H1 (cell line): ENCODE measurements at regions not wholly inside any gene's neighbourhood (a gene's known extent, or its start where the extent isn't known, plus 50 kb on each side); places are given as distances from the start of the nearest gene placed in this dataset.

Experiments used
- CTCF ChIA-PET: fragments of 300-600 bp; sonication (Branson Sonifier 250); formaldehyde crosslinking; loops from one replicate; lab custom pipeline; 2021; ENCODE audit not compliant: partially characterized antibody; lab: Charles Lee
- POLR2A ChIA-PET: fragments of 300-600 bp; sonication (Branson Sonifier 250); formaldehyde crosslinking; loops from one replicate; lab custom pipeline; 2021; ENCODE audit warnings: inconsistent platforms; ENCODE audit not compliant: partially characterized antibody; lab: Charles Lee
- DNase-seq, 2 experiments: peaks; one replicate each; pipeline versions ENCODE4 v3.0.0 to v3.0.0-alpha.2; 2010 to 2022; ENCODE audit warnings: low spot score in 2 of 2, low read depth in 1 of 2, mixed read lengths in 1 of 2
- FAIRE-seq: peaks from 2 replicates; lab custom pipeline; 2011; peaks lifted over from hg19 to GRCh38; lab: Jason Lieb, UNC
- H2AFZ ChIP-seq: 2 replicates; pipeline ENCODE4 v1.8.1; 2012; ENCODE audit warnings: low read length, inconsistent platforms
- H2AK5ac ChIP-seq: 2 replicates; pipeline ENCODE4 v1.6.1; 2013; ENCODE audit warnings: low read depth, low read length
- H2BK120ac ChIP-seq: replicated peaks from 2 replicates; pipeline ENCODE3; 2013; ENCODE audit warnings: low read depth, low read length, inconsistent platforms
- H2BK12ac ChIP-seq: 2 replicates; pipeline ENCODE4 v1.6.1; 2013; ENCODE audit warnings: low read depth, low read length
- H2BK15ac ChIP-seq: 2 replicates; pipeline ENCODE4 v1.6.1; 2013; ENCODE audit warnings: low read length
- H2BK20ac ChIP-seq: 2 replicates; pipeline ENCODE4 v1.6.1; 2013; ENCODE audit warnings: low read length
- H2BK5ac ChIP-seq: 2 replicates; pipeline ENCODE4 v1.6.1; 2013; ENCODE audit warnings: low read depth, low read length
- H3K14ac ChIP-seq: 2 replicates; pipeline ENCODE4 v1.6.1; 2013; ENCODE audit warnings: inconsistent platforms; ENCODE audit not compliant: insufficient read length
- H3K18ac ChIP-seq: 2 replicates; pipeline ENCODE4 v1.6.1; 2013; ENCODE audit warnings: low read length; ENCODE audit errors: extremely low read depth
- H3K23ac ChIP-seq: 2 replicates; pipeline ENCODE4 v1.6.1; 2013; ENCODE audit warnings: inconsistent platforms; ENCODE audit not compliant: insufficient read length
- H3K23me2 ChIP-seq: 2 replicates; pipeline ENCODE4 v1.6.1; 2013; ENCODE audit warnings: low read depth, low read length
- H3K27ac ChIP-seq: 2 replicates; pipeline ENCODE4 v1.6.1; 2011; ENCODE audit warnings: low read depth, low read length, inconsistent platforms
- H3K27me3 ChIP-seq, 4 experiments: replicated peaks in 1 of 4; 1 replicate in 1 of 4; 2 replicates in 3 of 4; pipeline versions ENCODE4 v1.6.1 to v1.8.1; 2011 to 2013; ENCODE audit warnings: low read length in 3 of 4, mild to moderate bottlenecking in 3 of 4, inconsistent platforms in 2 of 4, mixed read lengths in 2 of 4, moderate library complexity in 1 of 4; ENCODE audit not compliant: control insufficient read depth in 3 of 4, insufficient read depth in 3 of 4; ENCODE audit errors: extremely low read depth in 1 of 4
- H3K36me3 ChIP-seq, 4 experiments: 2 replicates each; pipeline versions ENCODE4 v1.6.1 to v1.8.1; 2011 to 2013; ENCODE audit warnings: mild to moderate bottlenecking in 4 of 4, low read length in 3 of 4, moderate library complexity in 2 of 4, control low read depth in 1 of 4, inconsistent platforms in 1 of 4; ENCODE audit not compliant: insufficient read depth in 4 of 4, control insufficient read depth in 2 of 4
- H3K4ac ChIP-seq: replicated peaks from 2 replicates; pipeline ENCODE3; 2013; ENCODE audit warnings: low read length, low read depth, mixed read lengths, inconsistent platforms; ENCODE audit not compliant: insufficient read length
- H3K4me1 ChIP-seq, 4 experiments: replicated peaks in 1 of 4; 1 replicate in 1 of 4; 2 replicates in 3 of 4; pipeline versions ENCODE4 v1.6.1 to v1.8.1; 2011 to 2013; ENCODE audit warnings: low read length in 3 of 4, inconsistent platforms in 2 of 4, mixed read lengths in 1 of 4; ENCODE audit not compliant: insufficient read depth in 4 of 4, control insufficient read depth in 3 of 4
- H3K4me2 ChIP-seq, 2 experiments: 2 replicates each; pipeline versions ENCODE4 v1.6.1 to v1.8.1; 2011 to 2013; ENCODE audit warnings: low read depth in 2 of 2, low read length in 2 of 2, control low read depth in 1 of 2, inconsistent platforms in 1 of 2, mild to moderate bottlenecking in 1 of 2; ENCODE audit not compliant: insufficient read depth in 1 of 2
- H3K4me3 ChIP-seq, 4 experiments: fragments of 200-600, 300-600 bp in 1 of 4; sonication (generic), shearing (Covaris generic), sonication (Bioruptor Twin) in 1 of 4; 2 replicates each; pipeline versions ENCODE4 v1.5.1 to v1.8.1; 2011 to 2016; ENCODE audit warnings: low read length in 4 of 4, low read depth in 3 of 4, control low read depth in 2 of 4, inconsistent platforms in 2 of 4, mild to moderate bottlenecking in 2 of 4, mixed read lengths in 1 of 4, moderate library complexity in 1 of 4; ENCODE audit not compliant: insufficient read depth in 2 of 4; ENCODE audit errors: extremely low read depth in 1 of 4
- H3K56ac ChIP-seq: replicated peaks from 2 replicates; pipeline ENCODE3; 2013; ENCODE audit warnings: low read depth, mild to moderate bottlenecking, mixed read lengths, low read length, inconsistent platforms; ENCODE audit not compliant: insufficient read length
- H3K79me1 ChIP-seq: 2 replicates; pipeline ENCODE4 v1.6.1; 2013; ENCODE audit warnings: low read depth, low read length, control low read depth
- H3K79me2 ChIP-seq, 2 experiments: 2 replicates each; pipeline versions ENCODE4 v1.6.1 to v1.8.1; 2012 to 2013; ENCODE audit warnings: low read length in 2 of 2, mild to moderate bottlenecking in 2 of 2, inconsistent platforms in 1 of 2; ENCODE audit not compliant: insufficient read depth in 2 of 2, control insufficient read depth in 1 of 2
- H3K9ac ChIP-seq, 4 experiments: replicated peaks in 1 of 4; 1 replicate in 1 of 4; 2 replicates in 3 of 4; pipeline versions ENCODE4 v1.6.1 to v1.8.1; 2011 to 2013; ENCODE audit warnings: low read depth in 3 of 4, low read length in 3 of 4, control low read depth in 2 of 4, mild to moderate bottlenecking in 2 of 4, moderate library complexity in 2 of 4, inconsistent platforms in 1 of 4; ENCODE audit errors: extremely low read depth in 1 of 4
- H3K9me3 ChIP-seq, 2 experiments: 2 replicates each; pipeline versions ENCODE4 v1.6.1 to v1.8.1; 2012 to 2013; ENCODE audit warnings: mild to moderate bottlenecking in 2 of 2, moderate library complexity in 2 of 2, control low read depth in 1 of 2, inconsistent platforms in 1 of 2, low read depth in 1 of 2, low read length in 1 of 2, mixed read lengths in 1 of 2; ENCODE audit not compliant: insufficient read depth in 2 of 2
- H4K20me1 ChIP-seq, 2 experiments: replicated peaks in 1 of 2; 2 replicates each; pipeline versions ENCODE3 to v1.8.1; 2011 to 2013; ENCODE audit warnings: inconsistent platforms in 2 of 2, low read length in 2 of 2, mild to moderate bottlenecking in 1 of 2; ENCODE audit not compliant: insufficient read depth in 2 of 2, control insufficient read depth in 1 of 2
- H4K5ac ChIP-seq: 2 replicates; pipeline ENCODE4 v1.6.1; 2013; ENCODE audit warnings: low read length, low read depth, mixed read lengths, inconsistent platforms; ENCODE audit not compliant: insufficient read length
- H4K8ac ChIP-seq: 2 replicates; pipeline ENCODE4 v1.8.0; 2013; ENCODE audit warnings: mild to moderate bottlenecking, moderate library complexity, low read length, inconsistent platforms; ENCODE audit not compliant: insufficient read depth; ENCODE audit errors: extremely low read depth
- H4K91ac ChIP-seq: replicated peaks from 2 replicates; pipeline ENCODE3; 2013; ENCODE audit warnings: low read length, mixed read lengths, inconsistent platforms; ENCODE audit not compliant: insufficient read length
- ASH2L ChIP-seq: fragments of 200-600, 300-600 bp; sonication (generic); IDR thresholded peaks from one replicate; pipeline ENCODE4 v1.7.1; 2017; ENCODE audit warnings: low read length
- BACH1 ChIP-seq: IDR thresholded peaks from 2 replicates; pipeline ENCODE4 v1.6.1; 2012; ENCODE audit warnings: low read length, improper control_type of control experiment
- CHD1 ChIP-seq: IDR thresholded peaks from 2 replicates; pipeline ENCODE4 v1.6.1; 2012; ENCODE audit warnings: low read depth, low read length, improper control_type of control experiment
- GABPA ChIP-seq: IDR thresholded peaks from 2 replicates; pipeline ENCODE4 v1.6.1; 2011; ENCODE audit warnings: mild to moderate bottlenecking, low read length, moderate library complexity, borderline replicate concordance; ENCODE audit not compliant: insufficient read depth
- GTF2F1 ChIP-seq: IDR thresholded peaks from 2 replicates; pipeline ENCODE4 v1.6.1; 2012; ENCODE audit warnings: low read depth, low read length, improper control_type of control experiment, borderline replicate concordance
- RXRA ChIP-seq: IDR thresholded peaks from 2 replicates; pipeline ENCODE4 v1.6.1; 2011; ENCODE audit warnings: low read depth, mild to moderate bottlenecking, low read length, moderate library complexity; ENCODE audit not compliant: insufficient read depth
- SP2 ChIP-seq: IDR thresholded peaks from 2 replicates; pipeline ENCODE4 v1.6.1; 2012; ENCODE audit warnings: mild to moderate bottlenecking, low read length, inconsistent platforms
- SRF ChIP-seq: IDR thresholded peaks from 2 replicates; pipeline ENCODE4 v1.6.1; 2011; ENCODE audit warnings: mild to moderate bottlenecking, low read depth, low read length, moderate library complexity
- TAF7 ChIP-seq: optimal IDR thresholded peaks from 2 replicates; pipeline ENCODE3; 2011; ENCODE audit warnings: low read depth, mild to moderate bottlenecking, inconsistent platforms, low read length, moderate library complexity, borderline replicate concordance
- TCF12 ChIP-seq: IDR thresholded peaks from 2 replicates; pipeline ENCODE4 v1.6.1; 2011; ENCODE audit warnings: low read depth, mild to moderate bottlenecking, low read length
- WGBS, 2 experiments: shearing (Covaris generic) in 1 of 2; methylation state at CpG; one replicate each; pipeline versions ENCODE4 v1.1.6 to v1.1.7; 2013 to 2015; ENCODE audit warnings: low lambda C conversion rate in 2 of 2, mixed read lengths in 2 of 2, inconsistent platforms in 1 of 2, low coverage in 1 of 2, missing lambda C conversion rate in 1 of 2; ENCODE audit not compliant: insufficient replicate concordance in 2 of 2, insufficient coverage in 1 of 2, insufficient read length in 1 of 2; ENCODE audit errors: extremely low coverage in 1 of 2, missing lambda C conversion rate in 1 of 2; 5-methylcytosine and 5-hydroxymethylcytosine counted together
- TF ChIP-seq, protein P1 (sequence below), 3 experiments: IDR thresholded peaks; 1 replicate in 2 of 3; 2 replicates in 1 of 3; pipeline versions ENCODE4 v1.5.1 to v1.6.1; 2011; ENCODE audit warnings: low read length in 3 of 3, mild to moderate bottlenecking in 3 of 3, inconsistent platforms in 2 of 3, low read depth in 1 of 3, moderate library complexity in 1 of 3; ENCODE audit not compliant: insufficient read depth in 1 of 3; ENCODE audit errors: control extremely low read depth in 1 of 3

GRCh38 chr2:147782141-147782930, 62.5 kb upstream of the ACVR2A start:
- H4K91ac ChIP-seq = no peak overlapping the region
- CTCF ChIA-PET = no interaction called here
- no peak for DNase-seq
- TF ChIP-seq GABPA (no peak), CHD1 (no peak), SP2 (no peak), RXRA (no peak), ASH2L (no peak), TCF12 (no peak), BACH1 (no peak), GTF2F1 (no peak), TAF7 (no peak), SRF (no peak)
- TF ChIP-seq, protein P1, sequence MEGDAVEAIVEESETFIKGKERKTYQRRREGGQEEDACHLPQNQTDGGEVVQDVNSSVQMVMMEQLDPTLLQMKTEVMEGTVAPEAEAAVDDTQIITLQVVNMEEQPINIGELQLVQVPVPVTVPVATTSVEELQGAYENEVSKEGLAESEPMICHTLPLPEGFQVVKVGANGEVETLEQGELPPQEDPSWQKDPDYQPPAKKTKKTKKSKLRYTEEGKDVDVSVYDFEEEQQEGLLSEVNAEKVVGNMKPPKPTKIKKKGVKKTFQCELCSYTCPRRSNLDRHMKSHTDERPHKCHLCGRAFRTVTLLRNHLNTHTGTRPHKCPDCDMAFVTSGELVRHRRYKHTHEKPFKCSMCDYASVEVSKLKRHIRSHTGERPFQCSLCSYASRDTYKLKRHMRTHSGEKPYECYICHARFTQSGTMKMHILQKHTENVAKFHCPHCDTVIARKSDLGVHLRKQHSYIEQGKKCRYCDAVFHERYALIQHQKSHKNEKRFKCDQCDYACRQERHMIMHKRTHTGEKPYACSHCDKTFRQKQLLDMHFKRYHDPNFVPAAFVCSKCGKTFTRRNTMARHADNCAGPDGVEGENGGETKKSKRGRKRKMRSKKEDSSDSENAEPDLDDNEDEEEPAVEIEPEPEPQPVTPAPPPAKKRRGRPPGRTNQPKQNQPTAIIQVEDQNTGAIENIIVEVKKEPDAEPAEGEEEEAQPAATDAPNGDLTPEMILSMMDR (IDR thresholded peaks at IDR 0.05; ENCODE audit: control extremely low read depth in 1 of 3, insufficient read depth in 1 of 3, low read depth in 1 of 3, low read length in 3 of 3) = no peak

More at GRCh38 chr2:147782141-147782930, 62.5 kb upstream of the ACVR2A start:
- Histone ChIP-seq H3K23ac (no peak overlapping the region), H4K5ac (no peak overlapping the region), H2BK5ac (no peak overlapping the region), H3K36me3 (no peaks in the 10 kb centered on the region), H4K20me1 (no peaks in the 10 kb centered on the region), H3K23me2 (no peaks in the 10 kb centered on the region), H3K9me3 (no peaks in the 10 kb centered on the region), H3K79me2 (no peaks in the 10 kb centered on the region), H3K27me3 (no peaks in the 10 kb centered on the region), H3K4me2 (no peak overlapping the region), H3K79me1 (no peaks in the 10 kb centered on the region), H2BK120ac (no peak overlapping the region), H3K14ac (no peak overlapping the region), H3K4me1 (peaks cover 0 to 3% (median 1%) of the 10 kb centered on the region in 4 experiments; a peak in 2 of 7 replicates), H3K4ac (no peak overlapping the region), H2BK20ac (no peak overlapping the region), H4K8ac (no peak overlapping the region), H2AFZ (peak overlapping the region; percentile 26; the same call in 1 of the 2 replicates), H3K56ac (no peak overlapping the region), H2AK5ac (no peak overlapping the region), H2BK12ac (no peak overlapping the region), H3K9ac (no peak overlapping the region), H2BK15ac (no peak overlapping the region), H3K4me3 (no peak overlapping the region), H3K18ac (no peak overlapping the region), H3K27ac (no peak overlapping the region)
- WGBS, 2 experiments = 89% methylated on average over 4 of the region's 4 CpGs; no CpG with 5 or more reads in 1 of the 2 experiments
- POLR2A ChIA-PET = no interaction called here
- peak; percentile 36 for FAIRE-seq
